ENCODE measurements at regions not wholly inside any gene's neighbourhood (a gene's known extent, or its start where the extent isn't known, plus 50 kb on each side); places are given as distances from the start of the nearest gene placed in this dataset.
"Not testable (repeated sequence)": the region's sequence is repeated elsewhere in the genome, so short reads cannot be mapped to it uniquely, and the experiment has no call there.

DNA sequence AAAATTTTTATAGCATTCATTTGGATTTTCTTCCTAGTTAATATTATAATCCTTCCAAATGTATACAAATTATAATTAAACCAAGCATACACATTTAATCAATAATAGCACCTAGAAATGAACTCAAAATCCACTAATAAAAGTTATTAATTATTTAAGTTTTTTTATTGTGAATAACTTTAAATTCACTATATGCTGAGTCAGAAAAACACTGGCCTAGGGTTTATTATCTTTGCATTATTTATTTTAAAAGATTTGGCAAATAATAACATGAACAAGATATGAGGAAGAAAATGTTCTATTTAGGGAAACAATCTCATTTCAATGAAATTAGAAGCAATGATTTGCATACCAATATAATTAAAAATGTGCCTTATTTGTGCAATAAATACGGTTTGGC is 951.5 kb downstream of the KCNT2 start:
- no peaks in the 10 kb centered on the region for H3K4me1 ChIP-seq
- no peaks in the 10 kb centered on the region for H3K9me3 ChIP-seq
- no peak overlapping the region for H3K4me2 ChIP-seq
- 38% methylated on average over 1 of the region's 1 CpG for WGBS (ENCODE audit: missing lambda C conversion rate)
- H3K4me3 ChIP-seq, result no peak overlapping the region
- H3K27ac ChIP-seq, result no peak overlapping the region
- no peak for TF ChIP-seq FOXS1 (CRISPR knock-in tag; IDR thresholded peaks at IDR 0.05)
- TF ChIP-seq MAZ (IDR thresholded peaks at IDR 0.05; ENCODE audit: borderline replicate concordance, low read depth, low read length), result no peak
- no peak for TF ChIP-seq MYC (IDR thresholded peaks at IDR 0.05; ENCODE audit: borderline replicate concordance, low read length)
- no peak for TF ChIP-seq NFE2L2 (conservative IDR thresholded peaks at IDR 0.05; ENCODE audit: low read length)
- no peak for TF ChIP-seq RCOR1 (IDR thresholded peaks at IDR 0.05; ENCODE audit: low read depth, low read length)
- TF ChIP-seq TP53 (CRISPR knock-in tag; IDR thresholded peaks at IDR 0.05), result no peak
- no peak for TF ChIP-seq HOXA7 (CRISPR knock-in tag; IDR thresholded peaks at IDR 0.05)
- no peak for TF ChIP-seq CTCF (IDR thresholded peaks at IDR 0.05)
- TF ChIP-seq FOSL2 (IDR thresholded peaks at IDR 0.05), result no peak
- TF ChIP-seq FOSL2 (CRISPR knock-in tag; IDR thresholded peaks at IDR 0.05), result no peak
- no peak for TF ChIP-seq HES2 (IDR thresholded peaks at IDR 0.05)
- no peak for TF ChIP-seq HOXB13 (CRISPR knock-in tag; IDR thresholded peaks at IDR 0.05; ENCODE audit: low read depth)
- TF ChIP-seq, protein P1, sequence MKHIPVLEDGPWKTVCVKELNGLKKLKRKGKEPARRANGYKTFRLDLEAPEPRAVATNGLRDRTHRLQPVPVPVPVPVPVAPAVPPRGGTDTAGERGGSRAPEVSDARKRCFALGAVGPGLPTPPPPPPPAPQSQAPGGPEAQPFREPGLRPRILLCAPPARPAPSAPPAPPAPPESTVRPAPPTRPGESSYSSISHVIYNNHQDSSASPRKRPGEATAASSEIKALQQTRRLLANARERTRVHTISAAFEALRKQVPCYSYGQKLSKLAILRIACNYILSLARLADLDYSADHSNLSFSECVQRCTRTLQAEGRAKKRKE (CRISPR knock-in tag; IDR thresholded peaks at IDR 0.05; ENCODE audit: low read depth), result no peak
- TF ChIP-seq EHMT2 (IDR thresholded peaks at IDR 0.05; ENCODE audit: low read depth), result no peak
- TF ChIP-seq PHF8 (IDR thresholded peaks at IDR 0.05; ENCODE audit: borderline replicate concordance, low read depth), result no peak
- no peak for DNase-seq (ENCODE audit: low read depth in 1 of 2, low spot score in 1 of 2)
- POLR2A ChIA-PET, result no interaction called here
- no peak for ATAC-seq
- CTCF ChIA-PET, result no interaction called here
- FAIRE-seq, result no peak

GRCh38 chr1:195648875-195649274 is 959.4 kb downstream of the KCNT2 start:
- H3K9me3 ChIP-seq; H3K4me2 ChIP-seq; H3K4me3 ChIP-seq; POLR2A ChIA-PET; ATAC-seq; H3K4me1 ChIP-seq; FAIRE-seq; CTCF ChIA-PET; H3K27ac ChIP-seq; DNase-seq (ENCODE audit: low read depth in 1 of 2, low spot score in 1 of 2): not testable (repeated sequence)
- 56% methylated on average over 2 of the region's 2 CpGs for WGBS (ENCODE audit: missing lambda C conversion rate)

GRCh38 chr1:195637539-195637938 is 970.7 kb downstream of the KCNT2 start:
- H3K4me2 ChIP-seq, result peak overlapping the region; percentile 19; the same call in 1 of the 3 replicates
- FAIRE-seq, result no peak
- ChIA-PET CTCF (no interaction called here), POLR2A (no interaction called here)
- H3K4me1 ChIP-seq, result no peaks in the 10 kb centered on the region
- H3K4me3 ChIP-seq, result no peak overlapping the region
- no peak for ATAC-seq
- no peaks in the 10 kb centered on the region for H3K9me3 ChIP-seq
- TF ChIP-seq FOXS1 (CRISPR knock-in tag; IDR thresholded peaks at IDR 0.05) (no peak), SREBF2 (IDR thresholded peaks at IDR 0.05) (no peak), RARB (CRISPR knock-in tag; IDR thresholded peaks at IDR 0.05) (no peak), HEYL (CRISPR knock-in tag; IDR thresholded peaks at IDR 0.05) (no peak), TP53 (CRISPR knock-in tag; IDR thresholded peaks at IDR 0.05) (no peak), RAD21 (conservative IDR thresholded peaks at IDR 0.05 in 1 of 2, IDR thresholded peaks at IDR 0.05 in 1 of 2) (no peak), EHMT2 (IDR thresholded peaks at IDR 0.05; ENCODE audit: low read depth) (no peak)
- TF ChIP-seq, protein P2, sequence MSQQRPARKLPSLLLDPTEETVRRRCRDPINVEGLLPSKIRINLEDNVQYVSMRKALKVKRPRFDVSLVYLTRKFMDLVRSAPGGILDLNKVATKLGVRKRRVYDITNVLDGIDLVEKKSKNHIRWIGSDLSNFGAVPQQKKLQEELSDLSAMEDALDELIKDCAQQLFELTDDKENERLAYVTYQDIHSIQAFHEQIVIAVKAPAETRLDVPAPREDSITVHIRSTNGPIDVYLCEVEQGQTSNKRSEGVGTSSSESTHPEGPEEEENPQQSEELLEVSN (IDR thresholded peaks at IDR 0.05; ENCODE audit: borderline replicate concordance, low read depth), result no peak
- no peak overlapping the region for H3K27ac ChIP-seq
- DNase-seq (ENCODE audit: low read depth in 1 of 2, low spot score in 1 of 2), result no peak
- 28% methylated on average over 5 of the region's 5 CpGs for WGBS (ENCODE audit: missing lambda C conversion rate)

All from A549 (cell line).